Activated T-helper 17 cell treated with anti-CD3 and anti-CD28 coated beads, Interleukin-2, amount 50 U/mL, for 72 hours (primary cell): ENCODE measurements at regions not wholly inside any gene's neighbourhood (a gene's known extent, or its start where the extent isn't known, plus 50 kb on each side); places are given as distances from the start of the nearest gene placed in this dataset.
A peak's percentile ranks its signal among the peaks of the same experiment; 100 is the strongest.

Experiments
- ATAC-seq: fragments of 150-1000 bp; cut with Tn5 transposase; replicated peaks from 2 replicates; pipeline ENCODE4 v1.10.0; 2021; ENCODE audit warnings: mild to moderate bottlenecking, moderate library complexity
- H3K27ac Mint-ChIP-seq: one replicate; pipeline ENCODE4 v1.8.0; 2022; ENCODE audit warnings: mixed read lengths
- H3K27me3 Mint-ChIP-seq: one replicate; pipeline ENCODE4 v1.8.0; 2022; ENCODE audit warnings: mixed read lengths
- H3K36me3 Mint-ChIP-seq: one replicate; pipeline ENCODE4 v1.8.0; 2022; ENCODE audit warnings: low read depth, mild to moderate bottlenecking, mixed read lengths
- H3K4me1 Mint-ChIP-seq: one replicate; pipeline ENCODE4 v1.8.0; 2022; ENCODE audit warnings: mixed read lengths
- H3K4me3 Mint-ChIP-seq: one replicate; pipeline ENCODE4 v1.8.0; 2022; ENCODE audit warnings: mild to moderate bottlenecking, mixed read lengths
- H3K9me3 Mint-ChIP-seq: one replicate; pipeline ENCODE4 v1.8.0; 2022; ENCODE audit warnings: mixed read lengths

GRCh38 chr3:59411186-59411585 is 361.4 kb upstream of the CFAP20DC start:
- H3K27ac Mint-ChIP-seq = no peak overlapping the region
- no peaks in the 10 kb centered on the region for H3K9me3 Mint-ChIP-seq
- no peaks in the 10 kb centered on the region for H3K36me3 Mint-ChIP-seq
- no peak for ATAC-seq
- peaks cover 7% of the 10 kb centered on the region for H3K4me1 Mint-ChIP-seq
- peaks cover 6% of the 10 kb centered on the region for H3K27me3 Mint-ChIP-seq
- no peak overlapping the region for H3K4me3 Mint-ChIP-seq

- Mint-ChIP-seq H3K4me1 (peaks cover 7% of the 10 kb centered on the region), H3K27ac (no peak overlapping the region), H3K4me3 (no peak overlapping the region), H3K9me3 (no peaks in the 10 kb centered on the region), H3K27me3 (no peaks in the 10 kb centered on the region), H3K36me3 (no peaks in the 10 kb centered on the region)
- ATAC-seq = no peak
Observed at GRCh38 chr3:59408047-59408624, 358.3 kb upstream of the CFAP20DC start.

DNA sequence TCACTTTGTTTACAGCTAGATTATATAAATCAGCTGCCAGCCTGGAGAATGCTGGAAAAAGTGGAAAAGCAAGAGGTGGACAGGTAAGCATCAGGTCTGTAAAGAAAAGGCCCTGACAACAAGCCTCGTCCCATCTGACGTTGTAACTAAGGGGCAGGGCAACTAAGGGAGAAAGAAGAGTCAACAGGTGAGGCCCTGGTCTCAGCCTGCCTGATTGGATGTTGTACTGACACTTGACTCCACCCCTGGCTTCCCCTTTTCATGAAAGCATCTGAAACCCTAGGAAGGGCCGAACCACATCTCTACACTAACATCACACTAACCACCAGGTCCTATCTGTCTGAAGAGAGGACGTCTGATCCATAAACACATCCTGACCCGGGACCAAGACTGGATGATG is 357.6 kb upstream of the CFAP20DC start:
- Mint-ChIP-seq H3K27me3 (no peaks in the 10 kb centered on the region), H3K4me1 (peaks cover 7% of the 10 kb centered on the region), H3K36me3 (no peaks in the 10 kb centered on the region), H3K9me3 (no peaks in the 10 kb centered on the region), H3K27ac (peak overlapping the region; percentile 14), H3K4me3 (no peak overlapping the region)
- no peak for ATAC-seq

- no peaks in the 10 kb centered on the region for H3K36me3 Mint-ChIP-seq
- H3K9me3 Mint-ChIP-seq = no peaks in the 10 kb centered on the region
- H3K27me3 Mint-ChIP-seq = no peaks in the 10 kb centered on the region
- no peak overlapping the region for H3K4me3 Mint-ChIP-seq
- peak overlapping the region; percentile 14 for H3K27ac Mint-ChIP-seq
- peaks cover 7% of the 10 kb centered on the region for H3K4me1 Mint-ChIP-seq
- peak; percentile 69 for ATAC-seq
Observed at GRCh38 chr3:59406943-59407342, 357.1 kb upstream of the CFAP20DC start.

- Mint-ChIP-seq H3K9me3 (no peaks in the 10 kb centered on the region), H3K4me1 (peaks cover 7% of the 10 kb centered on the region), H3K27me3 (no peaks in the 10 kb centered on the region), H3K4me3 (no peak overlapping the region), H3K36me3 (no peaks in the 10 kb centered on the region), H3K27ac (no peak overlapping the region)
- ATAC-seq = no peak
Observed at GRCh38 chr3:59404851-59405250, 355.0 kb upstream of the CFAP20DC start.

DNA sequence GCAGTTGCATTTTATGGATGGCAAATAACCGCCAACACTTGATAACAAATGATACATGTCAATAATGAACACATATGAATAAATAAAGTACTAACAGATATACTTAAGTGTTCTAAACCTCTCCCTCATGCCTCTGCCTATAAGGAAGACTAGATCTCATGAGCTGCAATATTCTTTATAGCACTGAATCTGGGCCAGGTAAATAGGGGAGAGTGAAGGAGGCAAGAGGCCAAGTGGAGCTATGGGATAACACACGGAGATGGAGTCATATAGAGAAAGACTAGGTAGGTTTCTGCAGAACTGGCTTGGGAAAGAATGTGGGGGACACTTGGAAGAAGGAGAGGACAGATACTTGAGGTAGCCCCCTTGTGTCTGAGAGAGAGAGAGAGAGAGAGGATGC is 354.2 kb upstream of the CFAP20DC start:
- no peak for ATAC-seq
- H3K27me3 Mint-ChIP-seq = no peaks in the 10 kb centered on the region
- no peaks in the 10 kb centered on the region for H3K36me3 Mint-ChIP-seq
- no peak overlapping the region for H3K27ac Mint-ChIP-seq
- no peaks in the 10 kb centered on the region for H3K9me3 Mint-ChIP-seq
- H3K4me1 Mint-ChIP-seq = peaks cover 7% of the 10 kb centered on the region
- H3K4me3 Mint-ChIP-seq = no peak overlapping the region

DNA sequence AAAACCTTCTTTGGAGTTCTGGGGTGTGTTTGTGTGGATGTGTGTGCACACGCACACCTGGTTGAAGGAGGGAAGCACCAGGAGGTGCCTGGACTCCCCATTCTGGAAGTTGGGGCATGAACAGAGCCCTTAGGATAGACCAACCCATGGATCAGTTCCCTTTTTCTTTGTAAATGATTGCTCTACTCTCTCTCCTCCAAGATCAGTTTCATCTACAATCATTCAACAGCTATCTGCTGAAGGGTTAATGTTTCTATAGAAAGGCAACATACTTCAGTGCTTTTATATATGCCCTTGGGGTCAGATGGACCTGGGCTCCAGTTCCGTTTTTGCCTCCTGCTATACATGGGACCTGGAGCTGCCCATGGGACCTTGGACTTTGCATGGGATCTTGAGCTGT is 352.1 kb upstream of the CFAP20DC start:
- Mint-ChIP-seq H3K4me1 (peaks cover 4% of the 10 kb centered on the region), H3K4me3 (no peak overlapping the region), H3K27me3 (no peaks in the 10 kb centered on the region), H3K36me3 (no peaks in the 10 kb centered on the region), H3K27ac (no peak overlapping the region), H3K9me3 (no peaks in the 10 kb centered on the region)
- ATAC-seq = no peak

GRCh38 chr3:59392116-59392515 is 342.3 kb upstream of the CFAP20DC start:
- H3K4me1 Mint-ChIP-seq = peaks cover 16% of the 10 kb centered on the region
- H3K36me3 Mint-ChIP-seq = no peaks in the 10 kb centered on the region
- H3K27ac Mint-ChIP-seq = no peak overlapping the region
- no peak for ATAC-seq
- peaks cover 7% of the 10 kb centered on the region for H3K9me3 Mint-ChIP-seq
- H3K4me3 Mint-ChIP-seq = no peak overlapping the region
- peaks cover 5% of the 10 kb centered on the region for H3K27me3 Mint-ChIP-seq

DNA sequence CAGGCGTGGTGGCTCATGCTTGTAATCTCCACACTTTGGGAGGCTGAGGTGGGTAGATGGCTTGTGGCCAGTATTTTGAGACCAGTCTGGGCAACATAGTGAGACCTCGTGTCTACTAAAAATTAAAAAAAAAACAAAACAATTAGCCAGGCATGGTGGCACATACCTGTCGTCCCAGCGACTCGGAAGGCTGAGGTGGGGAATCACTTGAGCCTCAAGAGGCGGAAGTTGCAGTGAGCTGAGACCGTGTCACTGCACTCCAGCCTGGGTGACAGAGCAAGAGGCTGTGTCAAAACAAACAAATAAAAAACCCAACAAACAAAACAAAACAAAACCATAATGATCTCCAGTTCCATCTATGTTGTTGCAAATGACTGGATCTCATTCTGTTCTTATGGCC is 341.3 kb upstream of the CFAP20DC start:
- Mint-ChIP-seq H3K27ac (no peak overlapping the region), H3K27me3 (peaks cover 5% of the 10 kb centered on the region), H3K4me1 (peaks cover 23% of the 10 kb centered on the region), H3K4me3 (no peak overlapping the region), H3K36me3 (no peaks in the 10 kb centered on the region), H3K9me3 (peaks cover 7% of the 10 kb centered on the region)
- no peak for ATAC-seq

- Mint-ChIP-seq H3K4me3 (peak overlapping the region; percentile 70), H3K4me1 (peaks cover 37% of the 10 kb centered on the region), H3K9me3 (peaks cover 4% of the 10 kb centered on the region), H3K36me3 (no peaks in the 10 kb centered on the region), H3K27ac (peak overlapping the region; percentile 89), H3K27me3 (no peaks in the 10 kb centered on the region)
- ATAC-seq = peak; percentile 86
Observed at GRCh38 chr3:59388555-59389270, 338.9 kb upstream of the CFAP20DC start.

DNA sequence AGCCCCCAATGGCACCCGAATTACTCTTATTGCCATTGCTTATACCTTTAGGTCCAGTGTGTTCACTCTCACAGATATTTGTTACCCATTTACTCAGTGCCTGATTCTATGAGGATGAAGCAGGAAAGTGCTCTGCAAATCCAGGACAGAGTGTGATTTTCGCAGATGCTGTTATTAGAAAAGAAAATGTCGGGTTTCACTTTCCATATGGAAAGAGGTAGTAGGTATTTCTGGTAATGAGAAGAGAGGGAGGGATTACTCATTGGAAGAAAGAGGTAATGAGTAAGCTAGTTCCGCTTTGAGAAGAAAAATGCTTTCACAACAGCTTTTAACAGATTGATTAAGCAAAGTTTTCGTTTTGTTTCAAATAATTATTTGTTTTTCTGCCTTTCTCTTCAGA is 336.3 kb upstream of the CFAP20DC start:
- no peaks in the 10 kb centered on the region for H3K9me3 Mint-ChIP-seq
- ATAC-seq = peak; percentile 39
- H3K36me3 Mint-ChIP-seq = no peaks in the 10 kb centered on the region
- H3K27me3 Mint-ChIP-seq = no peaks in the 10 kb centered on the region
- H3K4me1 Mint-ChIP-seq = peaks cover 43% of the 10 kb centered on the region
- peak overlapping the region; percentile 70 for H3K4me3 Mint-ChIP-seq
- H3K27ac Mint-ChIP-seq = peak overlapping the region; percentile 79

DNA sequence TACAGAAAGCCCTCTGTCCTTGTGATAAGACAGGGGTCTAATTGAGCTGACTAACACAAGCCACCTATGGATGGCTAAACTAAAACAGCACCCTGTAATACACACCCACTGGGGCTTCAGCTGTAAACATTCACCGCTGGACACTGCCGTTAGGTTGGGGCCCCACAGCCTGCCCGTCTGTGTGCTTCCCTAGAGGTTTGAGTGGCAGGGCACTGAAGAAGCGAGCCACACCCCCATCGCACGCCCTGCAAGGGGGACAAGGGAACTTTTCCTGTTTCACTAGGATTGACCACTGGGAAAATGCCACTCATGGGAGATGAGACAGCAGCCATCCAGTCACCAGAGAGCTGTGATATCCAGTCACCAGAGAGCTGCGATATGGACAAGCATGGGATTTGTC is 335.7 kb upstream of the CFAP20DC start:
- ATAC-seq = no peak
- Mint-ChIP-seq H3K4me1 (peaks cover 43% of the 10 kb centered on the region), H3K9me3 (no peaks in the 10 kb centered on the region), H3K4me3 (peak overlapping the region; percentile 70), H3K27ac (peak overlapping the region; percentile 79), H3K36me3 (no peaks in the 10 kb centered on the region), H3K27me3 (no peaks in the 10 kb centered on the region)

DNA sequence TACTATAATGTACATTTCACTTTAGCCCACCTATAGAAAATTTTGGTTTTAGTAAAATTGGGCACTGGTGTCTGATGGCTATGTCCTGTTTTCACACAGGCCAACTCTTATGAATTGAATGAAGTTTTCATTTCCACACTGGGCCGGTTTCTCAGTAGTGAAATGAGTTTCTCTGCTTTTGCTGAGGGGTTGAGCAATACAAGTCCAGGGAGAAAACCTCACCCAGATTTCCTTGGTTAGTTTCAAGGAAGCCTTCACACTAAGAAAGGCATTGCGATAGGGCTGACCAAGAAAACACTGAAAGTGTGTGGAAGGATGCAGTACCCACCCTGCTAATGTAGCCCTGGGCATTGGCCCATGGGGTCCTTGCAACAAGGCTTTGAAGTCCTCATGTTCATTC is 331.5 kb upstream of the CFAP20DC start:
- H3K27me3 Mint-ChIP-seq = no peaks in the 10 kb centered on the region
- ATAC-seq = peak; percentile 55
- H3K4me3 Mint-ChIP-seq = no peak overlapping the region
- H3K27ac Mint-ChIP-seq = no peak overlapping the region
- H3K9me3 Mint-ChIP-seq = no peaks in the 10 kb centered on the region
- H3K36me3 Mint-ChIP-seq = no peaks in the 10 kb centered on the region
- H3K4me1 Mint-ChIP-seq = peaks cover 22% of the 10 kb centered on the region

DNA sequence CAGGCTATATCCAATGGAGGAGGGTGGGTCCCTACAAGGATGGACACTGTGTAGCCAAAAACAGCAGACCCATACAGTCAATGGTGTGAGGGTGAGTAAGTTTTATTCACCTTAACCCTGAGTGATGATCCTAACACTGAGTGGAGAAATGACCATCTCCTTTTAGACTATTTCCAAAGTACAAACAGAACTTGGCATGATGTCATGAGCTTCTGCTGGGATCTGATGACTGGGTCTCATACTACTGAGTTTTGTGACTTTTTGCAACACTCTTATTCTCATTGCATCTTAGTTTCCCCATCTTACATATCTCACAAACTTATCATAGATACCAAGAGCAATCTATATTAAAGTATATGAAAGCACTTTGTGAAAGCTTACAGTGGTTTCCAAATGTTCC is 330.3 kb upstream of the CFAP20DC start:
- peaks cover 17% of the 10 kb centered on the region for H3K4me1 Mint-ChIP-seq
- no peaks in the 10 kb centered on the region for H3K36me3 Mint-ChIP-seq
- H3K27ac Mint-ChIP-seq = no peak overlapping the region
- no peaks in the 10 kb centered on the region for H3K9me3 Mint-ChIP-seq
- no peaks in the 10 kb centered on the region for H3K27me3 Mint-ChIP-seq
- H3K4me3 Mint-ChIP-seq = no peak overlapping the region
- ATAC-seq = peak; percentile 22

- Mint-ChIP-seq H3K27ac (no peak overlapping the region), H3K4me3 (no peak overlapping the region), H3K9me3 (no peaks in the 10 kb centered on the region), H3K36me3 (no peaks in the 10 kb centered on the region), H3K4me1 (no peaks in the 10 kb centered on the region), H3K27me3 (no peaks in the 10 kb centered on the region)
- peak; percentile 67 for ATAC-seq
Observed at GRCh38 chr3:59374818-59375211, 325.0 kb upstream of the CFAP20DC start.
